ENCODE measurements at regions not wholly inside any gene's neighbourhood (a gene's known extent, or its start where the extent isn't known, plus 50 kb on each side); places are given as distances from the start of the nearest gene placed in this dataset.
A peak's percentile ranks its signal among the peaks of the same experiment; 100 is the strongest.

- Histone ChIP-seq H3K27ac (peak overlapping the region in 1 of 4 donors; percentile 75), H3K27me3 (no peaks in the 10 kb centered on the region), H3K9me3 (no peaks in the 10 kb centered on the region), H3K4me3 (no peak overlapping the region), H3K4me1 (no peaks in the 10 kb centered on the region), H3K36me3 (no peaks in the 10 kb centered on the region)
- 65 to 78% methylated on average over 5 of the region's 5 CpGs for WGBS, 2 donors
- DNase-seq, result no peak
- intact Hi-C loops (cut with DNase I), result no loop called here
- TF ChIP-seq EP300 (IDR thresholded peaks at IDR 0.05), result no peak
- no peak for TF ChIP-seq POLR2A (IDR thresholded peaks at IDR 0.05)
- no peak for TF ChIP-seq POLR2AphosphoS5 (IDR thresholded peaks at IDR 0.05)
- TF ChIP-seq CTCF (IDR thresholded peaks at IDR 0.05), result no peak
Measured at GRCh38 chr1:8267307-8267706, 50.6 kb upstream of the SLC45A1 start.

- Histone ChIP-seq H3K36me3 (no peaks in the 10 kb centered on the region), H3K27ac (peak overlapping the region in 1 of 4 donors; percentile 75), H3K4me3 (no peak overlapping the region), H3K27me3 (no peaks in the 10 kb centered on the region), H3K9me3 (no peaks in the 10 kb centered on the region), H3K4me1 (no peaks in the 10 kb centered on the region)
- DNase-seq, result no peak
- TF ChIP-seq POLR2AphosphoS5 (IDR thresholded peaks at IDR 0.05) (no peak), CTCF (IDR thresholded peaks at IDR 0.05) (no peak), EP300 (IDR thresholded peaks at IDR 0.05) (no peak), POLR2A (IDR thresholded peaks at IDR 0.05) (no peak)
- WGBS, 2 donors, result 49 to 53% methylated on average over 8 of the region's 8 CpGs
- intact Hi-C loops (cut with DNase I), result no loop called here
Measured at GRCh38 chr1:8266436-8267165, 51.3 kb upstream of the SLC45A1 start.

DNA sequence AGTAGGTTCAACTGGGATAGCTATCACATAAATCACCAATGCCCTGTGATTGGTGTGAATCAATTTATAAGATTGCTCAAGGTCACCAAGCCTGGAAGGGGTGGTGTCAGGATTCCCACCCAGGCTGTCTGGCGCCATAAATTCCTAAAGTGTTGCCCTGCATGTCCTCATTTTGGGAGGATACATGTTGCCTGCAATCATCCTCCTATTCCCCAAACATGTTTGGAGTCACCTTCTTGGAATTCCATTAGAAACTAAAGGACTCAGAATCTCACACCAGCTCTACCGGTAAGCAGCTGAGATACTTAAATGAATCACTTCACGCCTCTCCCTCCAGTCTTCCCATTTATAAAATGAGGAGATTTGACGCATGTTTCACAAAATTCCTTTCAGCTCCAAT, 54.1 kb upstream of the SLC45A1 start:
- H3K4me1 ChIP-seq, result peaks cover 0 to 12% (median 6%) of the 10 kb centered on the region in 4 donors
- H3K27ac ChIP-seq, result no peak overlapping the region
- H3K27me3 ChIP-seq, result no peaks in the 10 kb centered on the region
- H3K9me3 ChIP-seq, result no peaks in the 10 kb centered on the region
- intact Hi-C loops (cut with DNase I), result no loop called here
- no peak for TF ChIP-seq POLR2A (IDR thresholded peaks at IDR 0.05)
- no peak for TF ChIP-seq EP300 (IDR thresholded peaks at IDR 0.05)
- no peak for TF ChIP-seq POLR2AphosphoS5 (IDR thresholded peaks at IDR 0.05)
- TF ChIP-seq CTCF (IDR thresholded peaks at IDR 0.05), result no peak
- H3K4me3 ChIP-seq, result no peak overlapping the region
- WGBS, 2 donors, result 91 to 97% methylated on average over 4 of the region's 4 CpGs
- no peaks in the 10 kb centered on the region for H3K36me3 ChIP-seq
- DNase-seq, result no peak

GRCh38 chr1:8261398-8261762, 56.5 kb upstream of the SLC45A1 start:
- no peaks in the 10 kb centered on the region for H3K9me3 ChIP-seq
- H3K27me3 ChIP-seq, result no peaks in the 10 kb centered on the region
- 87 to 93% methylated on average over 1 of the region's 1 CpG for WGBS, 2 donors
- no peak overlapping the region for H3K4me3 ChIP-seq
- no peak for DNase-seq
- intact Hi-C loops (cut with DNase I), result no loop called here
- no peak for TF ChIP-seq POLR2A (IDR thresholded peaks at IDR 0.05)
- no peak for TF ChIP-seq CTCF (IDR thresholded peaks at IDR 0.05)
- TF ChIP-seq POLR2AphosphoS5 (IDR thresholded peaks at IDR 0.05), result no peak
- TF ChIP-seq EP300 (IDR thresholded peaks at IDR 0.05), result no peak
- H3K27ac ChIP-seq, result no peak overlapping the region
- no peaks in the 10 kb centered on the region for H3K36me3 ChIP-seq
- peaks cover 0 to 16% (median 6%) of the 10 kb centered on the region in 4 donors for H3K4me1 ChIP-seq

All from sigmoid colon (tissue), 6 donors.